ENCODE measurements at regions not wholly inside any gene's neighbourhood (a gene's known extent, or its start where the extent isn't known, plus 50 kb on each side); places are given as distances from the start of the nearest gene placed in this dataset.

- DNase-seq (ENCODE audit: low spot score), result no peak
These were observed 298.9 kb downstream of the SHOX2 start for GRCh38 chr3:157807280-157807679.

DNA sequence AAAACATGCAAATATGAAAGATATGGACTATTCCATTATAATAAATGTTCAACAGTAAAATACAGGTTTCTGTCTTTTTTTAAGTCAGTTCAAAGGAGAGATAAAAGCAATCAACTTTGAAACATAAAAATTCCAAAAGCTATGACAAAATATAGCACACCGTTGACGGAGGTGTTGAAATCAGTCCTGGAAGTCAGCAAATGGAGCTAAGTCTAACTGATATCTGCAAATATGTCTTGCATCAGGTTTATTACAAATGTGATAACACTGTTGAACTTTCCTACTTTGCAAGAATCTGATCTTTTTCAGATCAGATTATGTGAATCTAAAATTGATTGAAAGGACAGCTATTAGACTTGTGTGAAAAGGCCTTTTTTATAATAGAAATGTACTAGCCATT lies 300.7 kb downstream of the SHOX2 start:
- no peak for DNase-seq (ENCODE audit: low spot score)

GRCh38 chr3:157794771-157795170 lies 291.6 kb upstream of the VEPH1 start:
- no peak for DNase-seq (ENCODE audit: low spot score)

- no peak for DNase-seq (ENCODE audit: low spot score)
These were observed 290.5 kb upstream of the VEPH1 start for GRCh38 chr3:157793745-157794144.

DNA sequence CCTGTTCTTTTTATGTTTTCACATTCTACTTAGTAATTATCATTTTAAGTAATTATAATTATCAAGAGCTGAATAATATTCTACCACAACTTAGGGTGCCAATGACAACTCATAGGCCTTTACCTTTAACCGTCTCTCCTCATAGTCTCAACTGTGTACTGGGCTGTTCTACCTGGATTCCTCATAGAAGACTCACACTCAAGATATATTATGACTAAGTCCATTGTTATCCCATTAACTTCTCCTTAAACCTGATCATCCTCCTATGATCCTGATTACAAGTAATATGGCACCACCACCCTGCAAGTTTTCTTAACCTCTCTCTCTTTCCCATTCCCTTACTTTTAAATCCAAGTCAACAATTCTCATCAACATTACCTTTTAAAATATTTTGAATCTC lies 285.9 kb upstream of the VEPH1 start:
- no peak for DNase-seq (ENCODE audit: low spot score)

- no peak for DNase-seq (ENCODE audit: low spot score)
These were observed 283.4 kb upstream of the VEPH1 start for GRCh38 chr3:157786618-157787017.

DNA sequence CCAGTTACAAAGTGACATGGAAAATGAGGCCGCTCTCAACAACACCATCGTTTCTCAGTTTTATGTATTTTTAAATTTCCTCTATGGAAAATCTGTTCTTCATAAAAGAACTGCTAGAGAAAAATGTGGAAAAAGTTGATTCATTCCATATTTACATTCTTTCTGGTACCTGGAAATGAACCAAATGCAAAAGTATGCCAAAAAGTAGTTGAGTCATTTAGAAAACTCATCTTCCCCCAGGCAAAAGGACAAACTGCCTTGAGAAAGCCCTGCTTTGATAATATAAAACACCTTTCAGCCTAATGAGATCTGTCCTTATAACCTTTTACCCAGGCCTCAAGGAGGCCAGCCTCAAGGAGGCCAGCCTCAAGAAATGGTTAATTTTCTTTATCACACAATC lies 283.0 kb upstream of the VEPH1 start:
- no peak for DNase-seq (ENCODE audit: low spot score)

GRCh38 chr3:157785102-157785826 lies 282.0 kb upstream of the VEPH1 start:
- no peak for DNase-seq (ENCODE audit: low spot score)

GRCh38 chr3:157782236-157782635 lies 279.0 kb upstream of the VEPH1 start:
- no peak for DNase-seq (ENCODE audit: low spot score)

DNA sequence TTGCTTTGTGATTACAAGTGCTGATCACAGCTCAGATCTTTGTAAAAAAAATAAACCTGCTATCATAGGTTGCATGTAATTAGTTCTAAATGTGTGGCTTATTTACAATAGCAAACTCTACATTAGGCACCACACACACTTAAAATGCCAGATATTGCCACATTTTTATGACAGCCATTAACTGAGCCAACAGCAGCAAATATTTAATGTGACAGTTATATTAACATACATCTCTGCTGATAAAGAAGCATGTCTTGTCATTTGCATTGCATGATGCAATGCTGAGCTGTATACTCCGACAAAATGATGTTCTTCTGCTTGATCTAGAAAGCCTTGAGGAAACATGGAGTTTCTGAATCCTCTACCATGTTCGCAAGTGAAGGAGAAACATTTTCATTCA lies 273.6 kb upstream of the VEPH1 start:
- no peak for DNase-seq (ENCODE audit: low spot score)

GRCh38 chr3:157775446-157775845 lies 272.2 kb upstream of the VEPH1 start:
- no peak for DNase-seq (ENCODE audit: low spot score)

DNA sequence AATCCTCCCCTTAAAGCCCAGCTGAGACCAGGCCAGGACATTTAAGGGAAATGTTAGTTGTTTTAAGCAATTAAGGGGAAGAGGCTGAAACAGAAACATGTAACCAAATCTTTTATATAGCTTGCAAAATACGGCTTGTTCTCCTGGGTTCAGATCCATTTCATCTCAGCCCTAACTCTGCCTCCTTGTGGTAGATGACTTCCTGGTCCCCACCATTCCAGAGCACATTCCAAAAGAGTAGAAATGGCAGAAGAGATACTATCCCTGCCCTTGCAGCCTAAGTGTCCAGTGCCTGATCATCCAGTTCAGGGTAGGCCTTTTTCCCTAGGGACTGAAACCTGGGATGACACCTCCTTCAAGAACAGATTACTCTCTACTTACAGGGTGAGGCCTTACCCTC lies 266.2 kb upstream of the VEPH1 start:
- no peak for DNase-seq (ENCODE audit: low spot score)

DNA sequence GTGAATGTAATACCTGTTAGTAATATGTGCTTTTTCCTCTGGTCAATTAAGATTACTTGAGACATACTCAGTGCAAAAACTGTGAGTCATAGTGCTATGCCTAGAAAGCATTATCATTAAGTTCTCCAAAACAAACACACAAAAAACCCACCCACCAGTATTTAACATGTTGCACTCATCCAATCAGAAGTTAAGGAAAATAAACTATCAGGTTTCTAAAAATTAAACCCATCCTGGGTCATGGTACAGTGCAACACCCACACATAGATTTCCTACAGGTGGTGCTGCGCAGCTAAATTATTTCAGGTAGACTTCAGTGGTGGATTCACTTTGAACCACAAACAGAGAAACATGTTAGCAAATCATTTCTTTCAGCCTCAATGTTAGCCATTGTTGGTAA lies 264.4 kb upstream of the VEPH1 start:
- DNase-seq (ENCODE audit: low spot score), result no peak

- no peak for DNase-seq (ENCODE audit: low spot score)
These were observed 260.4 kb upstream of the VEPH1 start for GRCh38 chr3:157763644-157764043.

- no peak for DNase-seq (ENCODE audit: low spot score)
These were observed 256.1 kb upstream of the VEPH1 start for GRCh38 chr3:157759311-157759710.

- no peak for DNase-seq (ENCODE audit: low spot score)
These were observed 252.0 kb upstream of the VEPH1 start for GRCh38 chr3:157755233-157755632.

DNA sequence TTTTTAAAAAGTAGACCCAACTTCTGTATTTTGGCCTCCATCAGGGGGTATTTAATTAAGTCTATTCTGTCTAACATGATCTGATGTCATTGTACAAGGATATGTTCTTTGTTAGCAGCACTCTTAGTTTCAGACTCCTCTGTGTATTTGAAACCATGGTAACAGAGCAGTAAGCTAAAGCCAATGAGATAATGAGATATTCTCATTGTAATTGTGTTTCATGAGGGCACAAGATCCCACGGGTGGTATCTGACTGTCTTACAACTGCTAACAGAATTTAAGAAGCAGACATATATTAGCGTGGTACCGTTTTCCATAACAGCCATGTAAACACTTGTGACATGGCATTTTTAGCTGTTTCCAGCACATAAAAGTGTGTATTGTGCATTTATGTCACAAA lies 251.2 kb upstream of the VEPH1 start:
- DNase-seq (ENCODE audit: low spot score), result no peak

GRCh38 chr3:157753787-157754136 lies 250.5 kb upstream of the VEPH1 start:
- no peak for DNase-seq (ENCODE audit: low spot score)

- no peak for DNase-seq (ENCODE audit: low spot score)
These were observed 250.0 kb upstream of the VEPH1 start for GRCh38 chr3:157752956-157753786.

GRCh38 chr3:157752554-157752953 lies 249.3 kb upstream of the VEPH1 start:
- DNase-seq (ENCODE audit: low spot score), result no peak

DNA sequence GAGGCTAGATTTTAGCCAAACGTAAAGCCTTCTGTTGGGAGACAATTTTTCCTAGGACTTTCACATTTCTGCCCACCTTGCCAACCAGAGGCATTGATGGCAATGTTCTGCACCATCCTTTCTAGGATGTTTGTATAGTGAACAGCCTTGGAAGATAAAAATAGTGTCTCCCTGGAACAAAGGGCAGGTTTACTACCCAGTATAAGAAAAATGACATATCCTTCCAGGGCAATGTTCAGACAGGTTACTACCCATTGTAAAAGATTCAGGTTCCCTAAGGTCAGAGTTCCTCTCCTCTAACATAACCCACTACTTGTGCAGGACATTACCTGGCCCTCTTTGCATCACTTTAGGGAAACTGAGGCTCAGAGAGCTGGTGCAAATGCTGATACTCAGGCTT lies 248.2 kb upstream of the VEPH1 start:
- DNase-seq (ENCODE audit: low spot score), result no peak

- no peak for DNase-seq (ENCODE audit: low spot score)
These were observed 243.2 kb upstream of the VEPH1 start for GRCh38 chr3:157746391-157746790.

DNA sequence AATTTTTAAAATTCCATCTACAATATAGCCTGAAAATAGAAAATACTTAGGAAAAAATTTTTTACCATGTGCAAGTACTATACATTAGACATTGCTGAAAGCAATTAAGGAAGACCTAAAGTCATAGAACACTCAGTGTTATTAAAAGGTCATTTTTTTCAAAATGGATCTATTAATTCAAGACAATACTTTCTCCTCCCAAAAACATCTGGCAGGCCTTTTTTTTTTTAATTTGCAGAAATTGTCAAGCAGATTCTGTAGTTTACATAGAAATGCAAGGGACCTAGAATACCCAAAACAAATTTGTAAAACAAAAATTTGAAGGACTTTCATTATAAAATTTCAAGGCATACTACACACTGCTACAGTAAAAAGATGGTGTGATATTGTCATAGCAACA lies 238.4 kb upstream of the VEPH1 start:
- DNase-seq (ENCODE audit: low spot score), result no peak

DNA sequence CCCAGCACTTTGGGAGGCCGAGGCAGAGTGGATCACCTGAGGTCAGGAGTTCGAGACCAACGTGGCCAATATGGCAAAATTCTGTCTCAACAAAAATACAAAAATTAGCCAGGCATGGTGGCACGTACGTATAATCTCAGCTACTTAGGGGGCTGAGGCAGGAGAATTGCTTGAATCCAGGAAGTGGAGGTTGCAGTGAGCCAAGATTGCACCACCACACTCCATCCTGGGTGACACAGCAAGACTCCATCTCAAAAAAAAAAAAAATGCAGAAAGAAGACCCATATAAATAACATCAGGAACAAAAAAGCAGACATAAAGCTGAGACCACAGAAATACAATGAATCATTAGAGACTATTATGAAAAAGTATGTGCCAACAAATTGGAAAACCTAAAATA lies 235.2 kb upstream of the VEPH1 start:
- no peak for DNase-seq (ENCODE audit: low spot score)

Data from HuH-7 (cell line).